Glutamatergic neuron (in vitro differentiated cells): ENCODE measurements at regions not wholly inside any gene's neighbourhood (a gene's known extent, or its start where the extent isn't known, plus 50 kb on each side); places are given as distances from the start of the nearest gene placed in this dataset.
A peak's percentile ranks its signal among the peaks of the same experiment; 100 is the strongest.

Experiments used
- DNase-seq: peaks from one replicate; pipeline ENCODE4 v3.0.0; 2022
- H3K27ac Mint-ChIP-seq: one replicate; pipeline ENCODE4 v1.8.0; 2020; ENCODE audit warnings: mild to moderate bottlenecking, mixed read lengths, inconsistent platforms; ENCODE audit not compliant: unreplicated experiment
- H3K27me3 Mint-ChIP-seq: one replicate; pipeline ENCODE4 v1.8.0; 2020; ENCODE audit warnings: mild to moderate bottlenecking, moderate library complexity, mixed read lengths, inconsistent platforms; ENCODE audit not compliant: unreplicated experiment
- H3K36me3 Mint-ChIP-seq: one replicate; pipeline ENCODE4 v1.8.0; 2020; ENCODE audit warnings: mild to moderate bottlenecking, mixed read lengths, inconsistent platforms; ENCODE audit not compliant: unreplicated experiment
- H3K4me1 Mint-ChIP-seq: one replicate; pipeline ENCODE4 v1.8.0; 2020; ENCODE audit warnings: mild to moderate bottlenecking, low read depth, mixed read lengths, inconsistent platforms; ENCODE audit not compliant: unreplicated experiment
- H3K4me3 Mint-ChIP-seq: one replicate; pipeline ENCODE4 v1.8.0; 2020; ENCODE audit warnings: mild to moderate bottlenecking, mixed read lengths, inconsistent platforms; ENCODE audit not compliant: unreplicated experiment
- H3K9me3 Mint-ChIP-seq: one replicate; pipeline ENCODE4 v1.8.0; 2020; ENCODE audit warnings: mild to moderate bottlenecking, moderate library complexity, mixed read lengths, inconsistent platforms; ENCODE audit not compliant: unreplicated experiment
- CTCF ChIP-seq: fragments of 200-600 bp; sonication (generic); IDR thresholded peaks from one replicate; pipeline ENCODE4 v1.5.0; 2021; ENCODE audit not compliant: partially characterized antibody, unreplicated experiment

- Mint-ChIP-seq H3K27me3 (no peaks in the 10 kb centered on the region), H3K36me3 (no peaks in the 10 kb centered on the region), H3K9me3 (no peaks in the 10 kb centered on the region), H3K4me3 (no peak overlapping the region), H3K27ac (no peak overlapping the region), H3K4me1 (peaks cover 4% of the 10 kb centered on the region)
- DNase-seq, result no peak
- TF ChIP-seq CTCF, result no peak
These were observed 62.8 kb upstream of the LRRC1 start for GRCh38 chr6:53731866-53732636.

- H3K36me3 Mint-ChIP-seq, result no peaks in the 10 kb centered on the region
- no peak overlapping the region for H3K27ac Mint-ChIP-seq
- no peaks in the 10 kb centered on the region for H3K27me3 Mint-ChIP-seq
- no peak for DNase-seq
- H3K4me1 Mint-ChIP-seq, result peaks cover 4% of the 10 kb centered on the region
- H3K9me3 Mint-ChIP-seq, result no peaks in the 10 kb centered on the region
- TF ChIP-seq CTCF, result no peak
- no peak overlapping the region for H3K4me3 Mint-ChIP-seq
These were observed 64.0 kb upstream of the LRRC1 start for GRCh38 chr6:53730767-53731166.

- Mint-ChIP-seq H3K36me3 (no peaks in the 10 kb centered on the region), H3K27ac (no peak overlapping the region), H3K4me3 (no peak overlapping the region), H3K9me3 (no peaks in the 10 kb centered on the region), H3K4me1 (peaks cover 3% of the 10 kb centered on the region), H3K27me3 (no peaks in the 10 kb centered on the region)
- peak; percentile 98 for TF ChIP-seq CTCF
- DNase-seq, result peak; percentile 79
These were observed 63.1 kb upstream of the KLHL31 start for GRCh38 chr6:53728570-53729194.

- H3K4me1 Mint-ChIP-seq, result peaks cover 3% of the 10 kb centered on the region
- no peak overlapping the region for H3K27ac Mint-ChIP-seq
- TF ChIP-seq CTCF, result no peak
- H3K4me3 Mint-ChIP-seq, result no peak overlapping the region
- H3K9me3 Mint-ChIP-seq, result no peaks in the 10 kb centered on the region
- no peaks in the 10 kb centered on the region for H3K27me3 Mint-ChIP-seq
- DNase-seq, result no peak
- H3K36me3 Mint-ChIP-seq, result no peaks in the 10 kb centered on the region
These were observed 62.2 kb upstream of the KLHL31 start for GRCh38 chr6:53727748-53728147.
